ENCODE measurements at regions not wholly inside any gene's neighbourhood (a gene's known extent, or its start where the extent isn't known, plus 50 kb on each side); places are given as distances from the start of the nearest gene placed in this dataset.

DNA sequence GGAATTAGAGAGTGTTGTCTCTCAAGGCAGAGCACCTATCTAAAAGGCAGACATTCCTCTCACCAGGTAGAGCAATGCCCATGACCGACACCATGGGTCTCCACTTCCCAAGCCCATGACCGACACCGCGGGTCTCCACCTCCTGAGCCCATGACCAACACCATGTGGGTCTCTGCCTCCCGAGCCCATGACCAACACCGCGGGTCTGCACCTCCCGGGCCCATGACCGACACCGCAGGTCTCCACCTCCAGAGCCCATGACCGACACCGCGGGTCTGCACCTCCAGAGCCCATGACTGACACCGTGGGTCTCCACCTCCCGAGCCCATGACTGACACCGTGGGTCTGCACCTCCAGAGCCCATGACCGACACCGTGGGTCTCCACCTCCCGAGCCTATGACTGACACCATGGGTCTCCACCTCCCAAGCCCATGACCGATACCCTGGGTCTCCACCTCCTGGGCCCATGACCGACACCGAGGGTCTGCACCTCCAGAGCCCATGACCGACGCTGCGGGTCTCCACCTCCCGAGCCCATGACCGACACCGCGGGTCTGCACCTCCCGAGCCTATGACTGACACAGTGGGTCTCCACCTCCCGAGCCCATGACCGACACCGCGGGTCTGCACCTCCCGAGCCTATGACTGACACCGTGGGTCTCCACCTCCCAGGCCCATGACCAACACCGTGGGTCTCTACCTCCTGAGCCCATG, 262.4 kb upstream of the SALL3 start:
- TF ChIP-seq, protein P1, sequence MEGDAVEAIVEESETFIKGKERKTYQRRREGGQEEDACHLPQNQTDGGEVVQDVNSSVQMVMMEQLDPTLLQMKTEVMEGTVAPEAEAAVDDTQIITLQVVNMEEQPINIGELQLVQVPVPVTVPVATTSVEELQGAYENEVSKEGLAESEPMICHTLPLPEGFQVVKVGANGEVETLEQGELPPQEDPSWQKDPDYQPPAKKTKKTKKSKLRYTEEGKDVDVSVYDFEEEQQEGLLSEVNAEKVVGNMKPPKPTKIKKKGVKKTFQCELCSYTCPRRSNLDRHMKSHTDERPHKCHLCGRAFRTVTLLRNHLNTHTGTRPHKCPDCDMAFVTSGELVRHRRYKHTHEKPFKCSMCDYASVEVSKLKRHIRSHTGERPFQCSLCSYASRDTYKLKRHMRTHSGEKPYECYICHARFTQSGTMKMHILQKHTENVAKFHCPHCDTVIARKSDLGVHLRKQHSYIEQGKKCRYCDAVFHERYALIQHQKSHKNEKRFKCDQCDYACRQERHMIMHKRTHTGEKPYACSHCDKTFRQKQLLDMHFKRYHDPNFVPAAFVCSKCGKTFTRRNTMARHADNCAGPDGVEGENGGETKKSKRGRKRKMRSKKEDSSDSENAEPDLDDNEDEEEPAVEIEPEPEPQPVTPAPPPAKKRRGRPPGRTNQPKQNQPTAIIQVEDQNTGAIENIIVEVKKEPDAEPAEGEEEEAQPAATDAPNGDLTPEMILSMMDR (IDR thresholded peaks at IDR 0.05; ENCODE audit: low read depth, low read length) = no peak
- TF ChIP-seq POLR2A (IDR thresholded peaks at IDR 0.05; ENCODE audit: extremely low read depth, insufficient read length) (no peak), MYC (IDR thresholded peaks at IDR 0.05; ENCODE audit: low read depth, low read length) (no peak)
- TF ChIP-seq, protein P2, sequence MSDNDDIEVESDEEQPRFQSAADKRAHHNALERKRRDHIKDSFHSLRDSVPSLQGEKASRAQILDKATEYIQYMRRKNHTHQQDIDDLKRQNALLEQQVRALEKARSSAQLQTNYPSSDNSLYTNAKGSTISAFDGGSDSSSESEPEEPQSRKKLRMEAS (IDR thresholded peaks at IDR 0.05; ENCODE audit: low read depth, low read length) = no peak
